ENCODE measurements at regions not wholly inside any gene's neighbourhood (a gene's known extent, or its start where the extent isn't known, plus 50 kb on each side); places are given as distances from the start of the nearest gene placed in this dataset.

GRCh38 chr3:181040030-181040429, 50.5 kb upstream of the DNAJC19 start:
- no peak overlapping the region for H3K4me2 ChIP-seq (ENCODE audit: low read length)
- no peaks in the 10 kb centered on the region for H3K79me2 ChIP-seq (replicated peaks; ENCODE audit: insufficient read depth, low read length)

More at GRCh38 chr3:181040030-181040429, 50.5 kb upstream of the DNAJC19 start:
- H3K4me3 ChIP-seq (ENCODE audit: low read length), result no peak overlapping the region
- H3K27ac ChIP-seq (ENCODE audit: low read length), result no peak overlapping the region
- H2AFZ ChIP-seq (ENCODE audit: low read depth, low read length), result no peak overlapping the region
- H3K36me3 ChIP-seq (ENCODE audit: insufficient read depth, low read length), result no peaks in the 10 kb centered on the region
- no peak overlapping the region for H3K9ac ChIP-seq (ENCODE audit: low read length)
- H3K27me3 ChIP-seq (ENCODE audit: insufficient read depth, low read depth, low read length), result no peaks in the 10 kb centered on the region
- H3K9me2 ChIP-seq (ENCODE audit: insufficient read depth, low read length), result no peaks in the 10 kb centered on the region
- H4K20me1 ChIP-seq (ENCODE audit: insufficient read depth), result no peaks in the 10 kb centered on the region
- H3K9me3 ChIP-seq (ENCODE audit: low read length), result no peaks in the 10 kb centered on the region
- TF ChIP-seq EP300 (conservative IDR thresholded peaks at IDR 0.05; ENCODE audit: poor library complexity, severe bottlenecking) (no peak), SMC3 (conservative IDR thresholded peaks at IDR 0.05; ENCODE audit: poor library complexity) (no peak), POLR2AphosphoS5 (IDR thresholded peaks at IDR 0.05) (no peak), REST (IDR thresholded peaks at IDR 0.05; ENCODE audit: borderline replicate concordance) (no peak), EZH2 (IDR thresholded peaks at IDR 0.05; ENCODE audit: borderline replicate concordance, insufficient read depth, low read length, poor library complexity, severe bottlenecking) (no peak), CTCF (IDR thresholded peaks at IDR 0.05; ENCODE audit: poor library complexity, severe bottlenecking) (no peak), RAD21 (conservative IDR thresholded peaks at IDR 0.05) (no peak), TAF1 (IDR thresholded peaks at IDR 0.05; ENCODE audit: low read depth) (no peak), MXI1 (conservative IDR thresholded peaks at IDR 0.05; ENCODE audit: poor library complexity, severe bottlenecking) (no peak)
- no peaks in the 10 kb centered on the region for H3F3A ChIP-seq (ENCODE audit: insufficient read depth, low read length, poor library complexity, severe bottlenecking)

Small RNA genes lying in the stretch of these regions (small RNA-seq; reads per million reads assigned to genes)
- gene AC083904.1 (0 to 0.23 (median 0) reads per million in 3 experiments), gene RNU6-4P (3.5 to 5.3 (median 5.0) reads per million in 3 experiments)

All from neural cell (in vitro differentiated cells).